DND-41 (cell line): ENCODE measurements at regions not wholly inside any gene's neighbourhood (a gene's known extent, or its start where the extent isn't known, plus 50 kb on each side); places are given as distances from the start of the nearest gene placed in this dataset.

Source experiments
- EZH2 ChIP-seq: IDR thresholded peaks from 3 replicates; pipeline ENCODE4 v1.6.1; 2012; ENCODE audit warnings: borderline replicate concordance, low read depth, mild to moderate bottlenecking, moderate library complexity, low read length, inconsistent platforms; ENCODE audit not compliant: severe bottlenecking
- TF ChIP-seq, protein P1 (sequence below): IDR thresholded peaks from 2 replicates; pipeline ENCODE4 v1.5.1; 2012; ENCODE audit warnings: borderline replicate concordance, low read length, moderate library complexity, mild to moderate bottlenecking; ENCODE audit not compliant: poor library complexity, severe bottlenecking; ENCODE audit errors: extremely low read depth

DNA sequence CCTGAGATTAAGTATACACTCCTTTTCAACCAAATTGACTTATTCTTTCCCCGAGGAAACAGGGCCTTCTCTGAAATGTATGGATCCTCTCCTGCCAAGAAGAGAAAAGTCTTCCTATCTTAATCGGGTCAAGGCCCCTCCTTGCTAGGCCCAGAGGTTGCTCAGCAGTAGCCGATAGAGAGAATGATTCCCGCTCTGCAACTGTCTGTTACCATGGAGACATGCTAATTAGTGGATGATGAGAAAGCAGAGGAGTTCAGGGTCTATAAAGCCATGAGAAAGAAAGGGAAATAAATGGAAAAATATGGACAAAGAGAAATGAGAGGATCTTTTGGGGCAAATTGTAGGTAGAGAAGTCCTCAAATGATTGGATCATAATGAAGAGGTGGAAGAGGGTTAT lies 103.5 kb downstream of the POU4F1 start:
- TF ChIP-seq, protein P1, sequence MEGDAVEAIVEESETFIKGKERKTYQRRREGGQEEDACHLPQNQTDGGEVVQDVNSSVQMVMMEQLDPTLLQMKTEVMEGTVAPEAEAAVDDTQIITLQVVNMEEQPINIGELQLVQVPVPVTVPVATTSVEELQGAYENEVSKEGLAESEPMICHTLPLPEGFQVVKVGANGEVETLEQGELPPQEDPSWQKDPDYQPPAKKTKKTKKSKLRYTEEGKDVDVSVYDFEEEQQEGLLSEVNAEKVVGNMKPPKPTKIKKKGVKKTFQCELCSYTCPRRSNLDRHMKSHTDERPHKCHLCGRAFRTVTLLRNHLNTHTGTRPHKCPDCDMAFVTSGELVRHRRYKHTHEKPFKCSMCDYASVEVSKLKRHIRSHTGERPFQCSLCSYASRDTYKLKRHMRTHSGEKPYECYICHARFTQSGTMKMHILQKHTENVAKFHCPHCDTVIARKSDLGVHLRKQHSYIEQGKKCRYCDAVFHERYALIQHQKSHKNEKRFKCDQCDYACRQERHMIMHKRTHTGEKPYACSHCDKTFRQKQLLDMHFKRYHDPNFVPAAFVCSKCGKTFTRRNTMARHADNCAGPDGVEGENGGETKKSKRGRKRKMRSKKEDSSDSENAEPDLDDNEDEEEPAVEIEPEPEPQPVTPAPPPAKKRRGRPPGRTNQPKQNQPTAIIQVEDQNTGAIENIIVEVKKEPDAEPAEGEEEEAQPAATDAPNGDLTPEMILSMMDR: no peak
- TF ChIP-seq EZH2: no peak
